GM21825 (cell line): ENCODE measurements at regions not wholly inside any gene's neighbourhood (a gene's known extent, or its start where the extent isn't known, plus 50 kb on each side); places are given as distances from the start of the nearest gene placed in this dataset.
"Not testable (repeated sequence)": the region's sequence is repeated elsewhere in the genome, so short reads cannot be mapped to it uniquely, and the experiment has no call there.

Experiments
- ATAC-seq: cut with Tn5 transposase; IDR thresholded peaks from one replicate; pipeline ENCODE4 v1.9.1; 2021; ENCODE audit warnings: mild to moderate bottlenecking, moderate library complexity; ENCODE audit not compliant: unreplicated experiment

DNA sequence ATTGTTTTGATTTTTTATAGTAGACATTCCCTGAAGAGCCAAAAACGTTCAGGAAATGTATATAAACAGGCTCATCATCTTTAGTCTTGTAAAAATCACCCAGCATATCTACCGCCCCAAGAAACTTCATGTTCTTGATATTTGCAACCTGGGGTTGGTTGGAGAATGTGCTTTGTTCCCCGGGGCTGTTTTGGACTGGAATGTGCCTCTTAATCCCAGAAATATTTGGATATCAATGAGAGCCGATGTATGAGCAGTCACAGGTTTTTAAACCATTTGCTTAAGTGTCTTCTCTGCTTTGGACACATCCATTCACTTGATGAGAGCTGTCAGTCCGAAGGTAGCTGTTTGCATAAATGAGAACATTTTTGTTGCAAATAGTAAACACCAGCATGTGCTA, 449.7 kb downstream of the PCDH7 start:
- ATAC-seq: no peak

GRCh38 chr4:31171362-31171761, 451.2 kb downstream of the PCDH7 start:
- no peak for ATAC-seq

DNA sequence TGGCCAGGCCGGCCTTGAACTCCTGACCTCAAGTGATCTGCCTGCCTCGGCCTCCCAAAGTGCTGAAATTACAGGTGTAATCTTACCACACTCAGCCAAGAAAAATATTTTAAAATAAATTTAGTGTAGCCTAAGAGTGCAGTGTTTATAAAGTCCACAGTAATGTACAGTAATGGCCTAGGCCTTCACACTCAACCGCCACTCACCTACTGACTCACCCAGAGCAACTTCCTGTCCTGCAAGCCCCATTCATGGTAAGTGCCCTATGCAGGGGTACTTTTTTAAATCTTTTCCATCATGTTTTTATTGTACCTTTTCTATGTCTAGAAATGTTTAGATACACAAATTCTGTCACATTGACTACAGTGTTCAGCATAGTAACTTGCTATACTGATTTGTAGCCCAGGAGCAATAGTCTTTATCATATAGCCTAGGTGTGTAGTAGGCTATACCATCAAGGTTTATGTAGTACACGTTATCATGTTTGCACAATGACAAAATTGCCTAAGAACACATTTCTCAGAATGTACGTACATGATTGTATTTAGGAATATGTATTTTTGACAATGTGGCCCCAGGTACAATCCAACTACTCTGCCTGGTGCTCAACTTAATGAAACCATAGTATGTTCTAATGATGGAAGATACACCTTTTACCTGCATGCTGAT, 455.2 kb downstream of the PCDH7 start:
- ATAC-seq: no peak

GRCh38 chr4:31183256-31183655, 463.1 kb downstream of the PCDH7 start:
- ATAC-seq: no peak

DNA sequence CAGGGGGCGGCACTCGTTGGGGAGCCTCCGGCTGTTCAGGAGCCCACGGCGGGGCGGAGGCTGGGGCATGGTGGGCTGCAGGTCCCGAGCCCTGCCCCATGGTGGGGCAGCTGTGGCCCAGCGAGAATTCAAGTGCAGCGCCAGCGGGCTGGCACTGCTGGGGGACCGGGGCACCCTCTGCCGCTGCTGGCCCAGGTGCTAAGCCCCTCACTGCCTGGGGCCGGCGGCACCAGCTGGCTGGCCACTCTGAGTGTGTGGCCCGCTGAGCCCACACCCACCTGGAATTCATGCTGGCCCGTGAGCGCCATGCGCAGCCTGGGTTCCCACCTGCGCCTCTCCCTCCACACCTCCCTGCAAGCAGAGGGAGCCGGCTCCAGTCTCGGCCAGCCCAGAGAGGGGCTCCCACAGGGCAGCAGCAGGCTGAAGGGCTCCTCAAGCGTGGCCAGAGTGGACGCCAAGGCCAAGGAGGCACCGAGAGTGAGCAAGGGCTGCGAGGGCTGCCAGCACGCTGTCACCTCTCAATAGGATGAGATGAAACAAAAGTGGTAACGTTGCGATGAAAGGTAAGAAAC, 464.9 kb downstream of the PCDH7 start:
- ATAC-seq: no peak

DNA sequence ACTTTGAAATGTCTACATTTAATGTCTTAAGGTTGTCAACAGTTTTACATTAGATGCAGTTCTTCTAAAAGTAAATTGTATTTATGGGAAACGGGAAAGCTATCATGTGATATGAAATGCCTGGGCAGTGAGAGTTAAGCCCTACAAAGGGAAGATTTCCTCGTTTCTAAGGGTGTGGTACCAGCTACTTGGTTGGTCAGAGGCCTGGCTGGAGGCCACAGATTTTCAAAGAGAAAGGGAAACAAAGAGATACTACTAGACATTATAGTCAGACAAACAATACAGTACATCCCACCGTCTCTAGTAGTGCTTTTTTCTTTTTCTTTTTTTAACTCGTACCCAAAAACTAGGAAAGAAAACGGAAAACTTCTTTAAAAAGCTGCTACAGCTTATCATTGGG, 467.8 kb downstream of the PCDH7 start:
- ATAC-seq: no peak

DNA sequence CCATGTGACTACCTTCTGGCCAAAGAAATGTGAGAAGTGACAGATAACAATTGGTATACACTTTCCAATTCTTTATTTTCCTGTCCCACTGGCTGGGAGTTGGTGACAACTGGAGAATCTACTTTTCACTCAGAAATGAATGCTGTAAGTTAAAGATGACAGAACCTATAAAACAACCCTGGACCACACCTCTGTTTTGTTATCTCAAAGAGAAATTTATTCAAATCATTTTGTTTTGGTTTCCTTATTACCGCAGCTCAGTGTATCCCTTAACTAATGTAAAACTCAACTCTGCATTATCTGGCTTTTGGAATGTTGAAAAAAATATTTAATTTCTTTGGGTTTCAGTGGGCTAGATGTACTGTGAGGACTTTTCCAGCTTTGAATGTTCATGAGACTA, 469.8 kb downstream of the PCDH7 start:
- no peak for ATAC-seq

DNA sequence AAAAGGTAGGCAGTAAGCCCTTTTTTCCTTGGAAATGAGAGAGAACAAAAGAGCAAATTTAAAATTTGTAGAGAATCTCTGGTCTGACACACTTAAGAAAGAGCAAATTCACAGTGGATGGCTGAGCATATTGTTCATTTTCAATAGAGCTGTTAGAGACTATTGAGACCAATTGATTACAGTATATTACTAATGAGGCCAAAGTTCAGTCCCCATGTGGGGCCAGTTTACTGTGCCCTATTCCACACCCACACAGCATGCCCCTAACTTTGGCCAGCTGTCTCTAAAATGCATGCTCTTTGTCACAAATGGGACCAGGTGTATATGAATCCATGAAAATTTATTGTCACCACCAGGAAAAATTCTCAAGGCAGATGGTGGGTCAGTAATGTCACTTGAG, 470.5 kb downstream of the PCDH7 start:
- ATAC-seq: no peak

GRCh38 chr4:31192341-31192740, 472.2 kb downstream of the PCDH7 start:
- no peak for ATAC-seq

DNA sequence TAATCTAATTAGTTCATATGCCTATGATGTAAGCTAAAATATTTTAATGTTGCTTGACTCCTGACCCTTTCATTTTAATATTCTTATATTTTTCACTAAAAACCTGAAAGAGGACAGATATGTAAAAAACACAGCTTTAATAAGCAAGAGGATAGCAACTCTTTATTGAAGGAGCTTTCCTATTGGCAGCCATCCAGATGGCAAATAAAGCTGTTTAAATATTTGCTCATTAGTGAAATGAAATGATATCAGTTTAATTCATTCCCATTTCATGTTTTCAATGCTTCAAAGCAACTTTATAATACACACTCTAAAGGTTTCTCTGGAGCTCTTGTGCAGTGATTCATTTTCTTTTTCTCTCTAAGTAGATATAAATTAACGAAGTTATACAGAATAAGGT, 473.4 kb downstream of the PCDH7 start:
- no peak for ATAC-seq

DNA sequence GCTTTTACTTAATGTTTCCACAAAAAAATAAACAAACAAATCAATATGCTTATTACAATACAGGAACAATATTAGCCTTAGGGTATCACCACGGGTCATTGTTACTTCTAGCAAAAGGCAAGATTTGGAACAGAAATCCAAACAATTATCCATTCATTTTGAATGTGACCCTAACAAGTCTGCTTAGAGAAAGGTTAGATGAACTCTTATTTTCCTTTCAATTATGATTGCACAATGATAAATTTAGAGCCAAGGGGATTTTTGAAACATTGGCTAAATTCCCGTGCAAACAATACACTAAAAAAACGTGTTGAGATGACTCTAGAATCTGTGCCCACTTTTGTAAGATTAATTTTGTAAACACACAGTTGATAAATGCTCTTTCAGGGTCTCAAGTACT, 474.7 kb downstream of the PCDH7 start:
- no peak for ATAC-seq

- no peak for ATAC-seq
Observed at GRCh38 chr4:31199644-31200043, 479.5 kb downstream of the PCDH7 start.

DNA sequence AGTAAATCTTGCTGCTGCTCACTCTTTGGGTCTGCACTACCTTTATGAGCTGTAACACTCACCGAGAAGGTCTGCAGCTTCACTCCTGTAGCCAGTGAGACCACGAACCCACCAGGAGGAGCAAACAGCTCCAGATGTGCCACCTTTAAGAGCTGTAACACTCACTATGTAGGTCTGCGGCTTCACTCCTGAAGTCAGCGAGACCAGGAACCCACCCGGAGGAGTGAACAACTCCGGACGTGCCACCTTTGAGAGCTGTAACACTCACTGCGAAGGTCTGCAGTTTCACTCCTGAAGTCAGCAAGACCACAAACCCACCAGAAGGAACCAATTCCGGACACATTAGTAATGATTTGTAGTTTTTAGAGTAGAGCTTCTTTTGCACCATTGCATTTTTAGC, 481.9 kb downstream of the PCDH7 start:
- not testable (repeated sequence) for ATAC-seq

DNA sequence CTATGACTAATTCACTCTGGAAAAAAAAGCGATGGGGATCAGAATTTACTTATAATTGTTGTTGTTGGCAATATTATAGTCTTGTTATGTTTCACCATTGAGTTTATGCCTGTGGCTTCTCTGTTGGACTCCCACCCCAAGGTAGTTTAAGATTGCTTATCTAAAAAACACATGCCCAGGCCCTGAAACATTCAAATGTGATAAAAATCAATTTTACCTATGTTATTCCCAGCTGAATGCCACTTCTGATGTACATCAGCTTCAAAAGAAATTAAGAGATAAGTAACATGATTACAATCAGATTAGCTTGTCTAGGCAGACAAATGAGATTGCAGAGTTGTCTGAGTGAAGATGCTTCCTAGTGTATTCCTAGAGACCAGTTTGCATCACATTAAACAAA, 484.7 kb downstream of the PCDH7 start:
- ATAC-seq: no peak

GRCh38 chr4:31220921-31221320, 500.8 kb downstream of the PCDH7 start:
- no peak for ATAC-seq

GRCh38 chr4:31228068-31228467, 507.9 kb downstream of the PCDH7 start:
- ATAC-seq: no peak

GRCh38 chr4:31230594-31230993, 510.4 kb downstream of the PCDH7 start:
- ATAC-seq: no peak

- no peak for ATAC-seq
Observed at GRCh38 chr4:31234494-31234893, 514.3 kb downstream of the PCDH7 start.

GRCh38 chr4:31234901-31235300, 514.7 kb downstream of the PCDH7 start:
- ATAC-seq: no peak

GRCh38 chr4:31236020-31236638, 516.0 kb downstream of the PCDH7 start:
- ATAC-seq: no peak

- no peak for ATAC-seq
Observed at GRCh38 chr4:31236639-31237173, 516.5 kb downstream of the PCDH7 start.

DNA sequence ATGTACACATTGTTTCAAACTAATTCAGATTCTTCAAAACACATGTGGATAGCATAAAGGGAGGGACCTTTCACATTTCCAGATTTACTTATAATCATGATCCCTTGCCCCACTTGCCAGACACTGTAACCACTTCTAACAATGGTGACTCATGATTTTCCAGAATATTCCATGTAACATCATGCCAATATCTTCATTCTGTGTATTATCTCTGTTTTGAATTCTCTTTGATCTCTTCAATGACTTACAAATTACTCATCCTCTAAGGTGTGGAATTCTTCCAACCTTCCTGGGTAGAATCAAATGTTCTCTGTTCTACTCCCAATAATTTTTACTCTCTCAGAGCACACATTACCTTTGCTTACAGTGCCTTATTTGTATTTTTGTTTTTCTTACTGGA, 517.1 kb downstream of the PCDH7 start:
- ATAC-seq: no peak
